Left cardiac atrium (tissue), 4 donors: ENCODE measurements at regions not wholly inside any gene's neighbourhood (a gene's known extent, or its start where the extent isn't known, plus 50 kb on each side); places are given as distances from the start of the nearest gene placed in this dataset.
A peak's percentile ranks its signal among the peaks of the same experiment; 100 is the strongest.
"Not testable (repeated sequence)": the region's sequence is repeated elsewhere in the genome, so short reads cannot be mapped to it uniquely, and the experiment has no call there.

Experiments used
- ATAC-seq, 2 donors: fragments of 200-7000 bp; cut with Tn5 transposase; one replicate each; pipeline ENCODE4 v1.9.1; 2020; ENCODE audit warnings: mild to moderate bottlenecking in 2 of 2, moderate library complexity in 2 of 2
- DNase-seq: peaks from one replicate; pipeline ENCODE4 v3.0.0-alpha.2; 2020
- intact Hi-C, 2 donors: fragments of 100-400 bp; cut with DNase I; formaldehyde crosslinking; loops; one replicate each; pipeline versions ENCODE4 v1.14.1 to v1.15.1; 2022 to 2023
- donor health status: DM: no; HTN: yes; CAD: no.
- donor health status: DM: no; HTN: yes; CAD: no; lungs with severe emphysema.
- donor health status: DM: yes; HTN: yes; CAD: no.
- donor health status: Dilated cardiomyopathy.

DNA sequence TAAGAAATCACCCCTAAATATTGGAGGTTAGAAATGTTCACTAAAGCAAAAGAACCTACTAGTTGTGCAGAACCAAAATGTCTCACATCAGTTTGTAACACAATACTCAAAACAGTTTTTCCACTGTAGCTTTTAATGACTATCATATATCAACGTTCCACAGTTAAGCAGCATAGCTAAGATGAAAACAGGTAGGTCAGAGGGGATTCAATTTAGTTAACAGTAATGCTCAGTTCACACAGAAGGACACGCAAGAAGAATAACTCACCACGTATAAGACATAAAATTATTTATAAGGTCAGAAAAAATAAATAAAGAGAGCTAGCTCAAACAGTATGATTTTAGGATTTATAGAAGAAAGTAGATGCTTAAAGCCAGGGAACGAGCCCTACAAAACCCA is 118.9 kb upstream of the CCDC150 start:
- intact Hi-C loops, result no loop called here
- no peak for DNase-seq

GRCh38 chr2:196526981-196527725 is 112.4 kb upstream of the CCDC150 start:
- intact Hi-C loops, ATAC-seq, DNase-seq: not testable (repeated sequence)

More for the DNA sequence above, 118.9 kb upstream of the CCDC150 start:
- ATAC-seq, result no peak

- intact Hi-C loops, result no loop called here
- ATAC-seq (no peak), DNase-seq (no peak)
Observed at GRCh38 chr2:196528486-196529223, 110.9 kb upstream of the CCDC150 start.

- DNase-seq, result no peak
- ATAC-seq, result no peak
- intact Hi-C loops, result no loop called here
Observed at GRCh38 chr2:196530910-196531309, 108.6 kb upstream of the CCDC150 start.

DNA sequence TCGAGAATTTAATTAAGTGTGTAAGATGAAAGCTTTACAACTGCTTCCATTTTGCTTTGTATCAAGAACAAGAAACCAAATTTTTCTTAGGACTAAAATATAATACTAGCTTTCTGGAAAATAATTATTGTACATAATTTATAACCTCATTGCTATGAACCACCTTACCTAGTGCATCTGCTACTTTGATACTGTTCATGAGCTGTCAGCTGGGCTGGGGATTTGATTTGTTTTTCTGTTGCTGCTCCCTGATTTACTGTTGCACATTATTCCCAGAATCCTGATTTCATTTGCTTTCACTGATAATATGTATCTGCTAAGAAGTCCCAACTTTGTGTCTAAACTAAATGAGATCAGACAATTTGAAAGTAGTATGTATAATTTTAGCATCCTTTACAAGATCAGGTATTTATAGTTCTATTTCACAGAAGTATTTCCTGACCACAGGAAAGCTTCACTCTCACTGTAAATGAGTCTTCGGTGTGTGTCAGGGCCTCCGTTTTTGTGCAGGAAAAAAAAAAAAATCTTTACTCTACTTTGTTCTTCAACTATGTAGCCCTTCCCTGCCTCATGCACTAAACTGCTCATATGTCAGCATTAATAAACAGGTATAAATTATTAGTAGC is 105.6 kb upstream of the CCDC150 start:
- DNase-seq (no peak), ATAC-seq (no peak)
- intact Hi-C loops, result no loop called here

DNA sequence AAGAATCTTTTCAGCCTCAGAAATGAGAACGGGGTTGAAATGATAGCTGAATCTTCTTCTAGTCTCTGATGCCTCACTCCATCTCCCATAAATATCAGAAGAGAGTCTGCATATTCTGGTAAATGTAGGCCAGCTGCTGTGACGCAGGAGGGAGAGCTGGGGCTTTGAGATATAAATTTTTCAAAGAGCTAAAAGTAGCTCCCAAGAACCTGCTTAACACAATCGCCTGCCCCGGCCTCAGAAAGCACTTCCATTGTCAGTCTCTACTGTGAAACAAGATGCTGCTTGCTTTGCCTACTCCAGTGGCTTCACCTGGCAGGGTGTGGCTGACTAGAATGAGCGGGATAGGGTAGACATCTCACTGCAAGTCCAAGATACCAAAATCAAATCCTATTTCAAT is 105.0 kb upstream of the CCDC150 start:
- ATAC-seq, result no peak
- intact Hi-C loops, result no loop called here
- DNase-seq, result no peak

- no peak for DNase-seq
- intact Hi-C loops, result no loop called here
- ATAC-seq, result no peak
Observed at GRCh38 chr2:196535061-196535460, 104.5 kb upstream of the CCDC150 start.

DNA sequence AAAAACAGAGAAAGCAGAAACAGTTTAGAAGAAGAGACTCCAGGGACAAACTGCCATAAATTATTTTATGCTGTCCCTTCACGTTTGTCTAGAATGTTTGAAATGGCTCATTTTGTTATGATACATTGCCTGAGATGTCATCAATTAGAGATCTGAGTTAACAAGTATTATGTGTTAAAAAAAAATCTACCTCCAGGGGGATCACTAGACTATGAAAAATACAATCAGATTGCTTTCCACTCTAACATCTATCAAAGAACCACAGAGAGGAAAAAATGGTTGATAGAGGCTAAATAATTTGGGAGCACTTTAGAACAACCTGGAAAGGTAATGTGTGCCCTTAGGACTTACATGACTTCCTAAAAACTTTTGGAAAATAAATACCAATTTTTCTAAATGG is 103.8 kb upstream of the CCDC150 start:
- DNase-seq (no peak), ATAC-seq (no peak)
- intact Hi-C loops, result no loop called here

DNA sequence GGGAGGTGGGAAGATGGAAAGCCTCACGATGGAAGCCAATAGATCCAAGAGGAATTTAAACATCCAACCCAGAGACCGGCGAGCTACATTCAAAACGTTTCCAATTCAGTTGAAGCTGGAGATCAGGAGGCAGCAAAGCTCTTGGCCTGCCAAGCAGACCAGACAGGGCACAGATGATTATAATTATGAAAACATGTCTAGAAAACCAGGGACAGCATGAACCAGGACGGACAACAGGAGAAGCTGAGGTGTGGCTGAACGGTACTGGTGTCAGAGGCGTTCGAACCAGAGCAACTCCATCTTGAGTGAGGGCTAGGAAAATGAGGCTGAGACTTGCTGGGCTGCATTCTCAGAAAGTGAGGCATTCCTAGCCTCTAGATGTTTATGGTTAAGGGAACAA is 102.2 kb upstream of the CCDC150 start:
- DNase-seq, result no peak
- intact Hi-C loops, result no loop called here
- ATAC-seq, result peak in 1 of 2 donors; percentile 36

DNA sequence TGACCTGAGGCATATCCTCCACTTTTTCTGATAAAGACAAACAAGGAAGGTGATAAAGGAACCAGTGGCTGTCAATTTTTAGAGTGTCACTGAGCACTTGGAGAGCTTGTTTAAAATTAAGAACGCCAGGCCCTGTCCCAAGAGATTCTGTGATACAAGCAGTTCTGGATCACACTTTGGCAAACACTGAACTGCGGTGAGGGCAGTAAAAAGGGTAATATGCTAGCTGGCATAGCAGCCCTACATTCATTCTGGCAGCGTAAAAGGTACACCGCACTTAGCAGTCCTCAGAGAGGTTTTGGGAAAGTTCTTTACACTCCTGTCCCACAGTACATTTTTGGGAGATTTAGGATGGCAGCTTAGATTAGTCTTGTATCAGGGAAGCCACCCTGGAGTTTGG is 101.3 kb upstream of the CCDC150 start:
- no peak for DNase-seq
- intact Hi-C loops, result no loop called here
- peak; percentile 77 to 83 for ATAC-seq

DNA sequence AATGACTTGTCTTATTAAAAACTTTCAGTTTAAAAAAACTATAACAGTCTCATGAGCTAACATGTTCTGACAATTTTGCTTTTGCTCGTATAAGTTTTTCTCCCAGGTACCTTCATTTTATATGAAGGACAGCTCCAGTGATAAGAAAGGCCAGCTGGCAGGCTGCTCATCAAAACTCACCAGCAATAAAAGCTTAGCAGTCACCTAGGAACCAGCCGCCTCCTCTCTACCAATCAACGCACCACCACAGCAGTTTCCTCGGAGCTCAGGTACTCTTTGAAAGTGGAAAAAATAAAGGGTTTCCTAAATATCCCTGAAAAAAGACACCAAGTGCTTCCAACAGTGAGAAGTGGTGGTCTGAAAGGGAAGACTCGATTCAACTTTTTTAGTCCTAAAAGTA is 100.9 kb upstream of the CCDC150 start:
- intact Hi-C loops, result no loop called here
- ATAC-seq (peak; percentile 59 to 62), DNase-seq (no peak)

DNA sequence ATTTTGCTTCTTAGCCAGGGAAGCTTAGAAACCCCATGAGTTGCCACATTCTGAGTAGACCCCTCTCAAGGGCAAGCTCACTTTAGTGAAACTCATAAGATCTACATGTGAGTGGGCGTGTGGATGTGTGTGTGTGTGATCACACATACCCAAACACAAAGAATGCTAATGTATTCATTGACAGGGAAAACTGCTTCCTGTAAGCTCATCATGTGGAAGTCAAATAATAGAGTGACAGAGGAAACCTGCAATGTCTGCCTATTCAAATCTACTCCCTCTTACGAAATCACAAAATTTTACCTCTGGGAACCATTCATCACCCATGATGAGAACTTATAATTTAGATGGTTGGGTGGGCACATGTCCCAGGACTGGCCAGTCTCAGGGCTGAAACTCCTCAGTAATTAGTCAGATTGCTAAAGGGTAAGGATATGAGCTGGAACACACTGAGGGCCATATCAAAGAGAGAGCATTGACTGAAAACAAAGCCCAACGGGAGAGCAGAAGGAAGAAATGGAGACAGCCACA is 94.5 kb upstream of the CCDC150 start:
- intact Hi-C loops, result no loop called here
- ATAC-seq, result no peak

GRCh38 chr2:196546151-196546919 is 93.2 kb upstream of the CCDC150 start:
- ATAC-seq, result no peak
- DNase-seq, result no peak
- intact Hi-C loops, result no loop called here

More for the DNA sequence above, 94.5 kb upstream of the CCDC150 start:
- DNase-seq, result no peak

GRCh38 chr2:196549052-196549451 is 90.5 kb upstream of the CCDC150 start:
- intact Hi-C loops, result no loop called here
- ATAC-seq (no peak), DNase-seq (no peak)

GRCh38 chr2:196551014-196551413 is 88.5 kb upstream of the CCDC150 start:
- intact Hi-C loops, result no loop called here
- DNase-seq (no peak), ATAC-seq (no peak)

DNA sequence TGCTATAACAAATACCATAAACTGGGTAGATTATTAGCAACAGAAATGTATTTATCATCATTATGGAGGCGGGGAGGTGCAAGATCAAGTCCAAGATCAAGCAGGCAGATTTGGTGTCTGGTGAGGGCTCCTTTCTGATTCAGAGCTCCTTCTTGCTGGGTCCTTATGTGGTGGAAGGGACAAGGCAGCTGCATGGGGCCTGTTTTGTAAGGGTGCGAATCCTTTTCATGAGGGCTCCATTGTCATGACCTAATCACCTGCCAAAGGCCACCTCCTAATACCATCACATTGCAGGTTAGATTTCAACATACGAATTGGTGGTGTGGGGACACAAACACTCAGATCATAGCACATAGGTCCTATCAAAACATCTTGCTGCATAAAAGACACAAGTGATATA is 84.4 kb upstream of the CCDC150 start:
- DNase-seq (no peak), ATAC-seq (no peak)
- intact Hi-C loops, result no loop called here

GRCh38 chr2:196555726-196556125 is 83.8 kb upstream of the CCDC150 start:
- intact Hi-C loops, result no loop called here
- ATAC-seq, result no peak
- no peak for DNase-seq

- intact Hi-C loops, result no loop called here
- ATAC-seq (no peak), DNase-seq (no peak)
Observed at GRCh38 chr2:196558497-196558896, 81.0 kb upstream of the CCDC150 start.

- intact Hi-C loops, result no loop called here
- no peak for DNase-seq
- no peak for ATAC-seq
Observed at GRCh38 chr2:196563876-196564275, 75.6 kb upstream of the CCDC150 start.
